SU-DHL-6 (cell line): ENCODE measurements at regions not wholly inside any gene's neighbourhood (a gene's known extent, or its start where the extent isn't known, plus 50 kb on each side); places are given as distances from the start of the nearest gene placed in this dataset.

Experiments
- H2AFZ ChIP-seq: fragments of 200-600 bp; sonication (generic); 2 replicates; pipeline ENCODE4 v1.6.1; 2014; ENCODE audit warnings: low read depth, mild to moderate bottlenecking, moderate library complexity, mixed read lengths, antibody characterized with exemption, low read length; ENCODE audit not compliant: severe bottlenecking
- H3F3A ChIP-seq: fragments of 200-600 bp; shearing (Covaris generic); 2 replicates; pipeline ENCODE4 v1.6.0; 2016; ENCODE audit warnings: antibody characterized with exemption, mild to moderate bottlenecking; ENCODE audit not compliant: insufficient read depth
- H3K27ac ChIP-seq: fragments of 200-600 bp; sonication (generic); 2 replicates; pipeline ENCODE4 v1.5.1; 2016; ENCODE audit warnings: low read depth, mild to moderate bottlenecking, low read length, moderate library complexity, mixed read lengths
- H3K27me3 ChIP-seq: fragments of 200-600 bp; sonication (generic), shearing (Covaris generic); 2 replicates; pipeline ENCODE4 v1.6.0; 2014; ENCODE audit warnings: mild to moderate bottlenecking, low read length
- H3K36me3 ChIP-seq: fragments of 200-600 bp; sonication (generic); 2 replicates; pipeline ENCODE4 v1.6.1; 2014; ENCODE audit warnings: mild to moderate bottlenecking, low read length, mixed read lengths
- H3K4me2 ChIP-seq: fragments of 300-600, 200-600 bp; shearing (Covaris generic), sonication (generic); 2 replicates; pipeline ENCODE4 v1.6.0; 2014; ENCODE audit warnings: low read length, low read depth, mild to moderate bottlenecking; ENCODE audit not compliant: poor library complexity, severe bottlenecking
- H3K4me3 ChIP-seq: fragments of 200-600 bp; sonication (generic); 2 replicates; pipeline ENCODE4 v1.5.1; 2014; ENCODE audit warnings: antibody characterized with exemption, low read length, mild to moderate bottlenecking, mixed read lengths; ENCODE audit not compliant: insufficient read depth, poor library complexity, severe bottlenecking
- H3K79me2 ChIP-seq: fragments of 200-600 bp; sonication (generic); 2 replicates; pipeline ENCODE4 v1.6.1; 2014; ENCODE audit warnings: mild to moderate bottlenecking, low read length, moderate library complexity; ENCODE audit not compliant: insufficient read depth
- H3K9ac ChIP-seq: fragments of 200-600 bp; sonication (generic); 2 replicates; pipeline ENCODE4 v1.7.0; 2014; ENCODE audit warnings: mild to moderate bottlenecking, low read length
- H3K9me2 ChIP-seq: fragments of 200-600 bp; sonication (generic); replicated peaks from 2 replicates; pipeline ENCODE4 v1.6.1; 2014; ENCODE audit warnings: low read length; ENCODE audit not compliant: insufficient read depth
- H3K9me3 ChIP-seq: fragments of 200-600 bp; sonication (generic); 2 replicates; pipeline ENCODE4 v1.6.1; 2014; ENCODE audit warnings: low read length, mixed read lengths; ENCODE audit not compliant: insufficient read depth
- H4K20me1 ChIP-seq: fragments of 200-600 bp; sonication (generic); 2 replicates; pipeline ENCODE4 v1.6.1; 2014; ENCODE audit warnings: low read depth, mild to moderate bottlenecking, antibody characterized with exemption, low read length, moderate library complexity, mixed read lengths
- EZH2phosphoT487 ChIP-seq: fragments of 200-600 bp; sonication (generic), shearing (Covaris generic); conservative IDR thresholded peaks from 2 replicates; pipeline ENCODE4 v1.6.1; 2018; ENCODE audit warnings: mild to moderate bottlenecking, antibody characterized with exemption, low read length, moderate library complexity, mixed read lengths
- TF ChIP-seq, protein P1 (sequence below): fragments of 200-600 bp; sonication (generic); IDR thresholded peaks from one replicate; pipeline ENCODE4 v1.5.1; 2017; ENCODE audit warnings: antibody characterized with exemption, mild to moderate bottlenecking, low read length, moderate library complexity; ENCODE audit not compliant: insufficient read depth, poor library complexity, severe bottlenecking

DNA sequence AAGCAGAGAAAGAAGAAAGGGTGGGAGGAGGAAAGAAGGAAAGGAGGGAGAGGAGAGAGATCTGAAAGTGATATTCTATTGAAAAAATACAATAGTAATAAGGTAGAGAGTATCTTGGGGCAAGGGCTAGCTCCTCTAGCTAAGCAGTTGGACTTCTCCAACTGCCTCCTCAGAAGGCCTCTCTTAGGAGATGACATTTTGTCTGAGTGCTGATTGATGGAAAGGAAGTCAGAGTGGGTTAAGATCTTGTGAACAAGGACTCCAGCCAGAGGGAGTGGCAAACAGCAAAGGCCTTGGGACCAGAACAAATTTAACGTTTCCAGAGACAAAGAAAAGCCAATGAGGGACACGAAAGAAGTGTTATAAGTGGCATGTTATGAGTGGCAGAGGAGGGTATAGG lies 111.8 kb upstream of the TNFAIP3 start:
- Histone ChIP-seq H3K4me2 (peak overlapping the region; percentile 62), H3K4me3 (peak overlapping the region; percentile 1), H3F3A (no peaks in the 10 kb centered on the region), H3K27ac (peak overlapping the region; percentile 74; the same call in 1 of the 2 replicates), H3K36me3 (no peaks in the 10 kb centered on the region), H4K20me1 (no peaks in the 10 kb centered on the region), H3K9me2 (no peaks in the 10 kb centered on the region), H2AFZ (peak overlapping the region; percentile 54), H3K79me2 (no peaks in the 10 kb centered on the region), H3K9me3 (no peaks in the 10 kb centered on the region), H3K27me3 (no peaks in the 10 kb centered on the region), H3K9ac (peak overlapping the region; percentile 29)
- TF ChIP-seq, protein P1, sequence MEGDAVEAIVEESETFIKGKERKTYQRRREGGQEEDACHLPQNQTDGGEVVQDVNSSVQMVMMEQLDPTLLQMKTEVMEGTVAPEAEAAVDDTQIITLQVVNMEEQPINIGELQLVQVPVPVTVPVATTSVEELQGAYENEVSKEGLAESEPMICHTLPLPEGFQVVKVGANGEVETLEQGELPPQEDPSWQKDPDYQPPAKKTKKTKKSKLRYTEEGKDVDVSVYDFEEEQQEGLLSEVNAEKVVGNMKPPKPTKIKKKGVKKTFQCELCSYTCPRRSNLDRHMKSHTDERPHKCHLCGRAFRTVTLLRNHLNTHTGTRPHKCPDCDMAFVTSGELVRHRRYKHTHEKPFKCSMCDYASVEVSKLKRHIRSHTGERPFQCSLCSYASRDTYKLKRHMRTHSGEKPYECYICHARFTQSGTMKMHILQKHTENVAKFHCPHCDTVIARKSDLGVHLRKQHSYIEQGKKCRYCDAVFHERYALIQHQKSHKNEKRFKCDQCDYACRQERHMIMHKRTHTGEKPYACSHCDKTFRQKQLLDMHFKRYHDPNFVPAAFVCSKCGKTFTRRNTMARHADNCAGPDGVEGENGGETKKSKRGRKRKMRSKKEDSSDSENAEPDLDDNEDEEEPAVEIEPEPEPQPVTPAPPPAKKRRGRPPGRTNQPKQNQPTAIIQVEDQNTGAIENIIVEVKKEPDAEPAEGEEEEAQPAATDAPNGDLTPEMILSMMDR = no peak
- TF ChIP-seq EZH2phosphoT487 = no peak

DNA sequence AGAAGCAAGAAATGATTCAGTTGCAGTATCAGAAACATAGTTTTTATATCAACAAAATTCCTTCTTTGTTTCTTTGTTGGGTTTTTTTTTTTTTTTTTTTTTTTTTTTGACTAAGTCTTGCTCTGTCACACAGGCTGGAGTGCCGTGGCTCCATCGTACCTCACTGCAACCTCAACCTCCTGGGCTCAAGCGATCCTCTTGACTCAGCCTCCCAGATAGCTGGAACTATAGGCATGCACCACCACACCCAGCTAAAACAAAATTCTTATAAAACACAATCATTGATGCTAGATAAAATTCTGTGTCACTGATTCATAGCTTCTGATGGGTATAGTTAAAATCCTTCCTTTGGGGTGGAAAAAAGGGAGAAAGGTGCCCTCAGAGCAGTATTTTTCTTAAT lies 110.3 kb upstream of the TNFAIP3 start:
- no peak overlapping the region for H3K27ac ChIP-seq
- no peaks in the 10 kb centered on the region for H3K9me3 ChIP-seq
- no peak overlapping the region for H2AFZ ChIP-seq
- H3K79me2 ChIP-seq = no peaks in the 10 kb centered on the region
- no peak overlapping the region for H3K9ac ChIP-seq
- H3K27me3 ChIP-seq = no peaks in the 10 kb centered on the region
- H3K9me2 ChIP-seq = no peaks in the 10 kb centered on the region
- H3K36me3 ChIP-seq = no peaks in the 10 kb centered on the region
- H3K4me2 ChIP-seq = no peak overlapping the region
- H4K20me1 ChIP-seq = no peaks in the 10 kb centered on the region
- no peaks in the 10 kb centered on the region for H3F3A ChIP-seq
- no peak overlapping the region for H3K4me3 ChIP-seq
- no peak for TF ChIP-seq EZH2phosphoT487
- TF ChIP-seq, protein P1 = no peak

DNA sequence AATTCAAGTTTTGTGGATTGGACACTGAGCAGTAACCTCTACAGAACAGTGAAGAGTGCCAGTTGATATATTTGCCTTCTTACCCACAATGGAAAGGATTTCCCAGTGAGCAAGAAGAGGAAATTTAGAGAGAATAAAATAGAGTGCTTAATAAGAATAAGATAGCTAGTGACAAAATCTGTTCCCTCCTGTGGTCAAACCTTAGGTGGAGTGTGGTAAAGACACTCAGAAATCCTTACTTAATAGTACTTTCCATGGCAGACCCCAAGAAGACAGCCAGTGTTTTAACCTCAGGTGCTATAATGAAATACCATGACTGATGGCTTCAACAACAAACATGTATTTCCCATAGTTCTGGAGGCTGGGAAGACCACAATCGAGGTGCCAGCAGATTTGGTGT lies 108.4 kb upstream of the TNFAIP3 start:
- no peaks in the 10 kb centered on the region for H3K27me3 ChIP-seq
- H3K9me3 ChIP-seq = no peaks in the 10 kb centered on the region
- no peak overlapping the region for H2AFZ ChIP-seq
- no peaks in the 10 kb centered on the region for H4K20me1 ChIP-seq
- H3K9me2 ChIP-seq = no peaks in the 10 kb centered on the region
- H3F3A ChIP-seq = no peaks in the 10 kb centered on the region
- H3K79me2 ChIP-seq = no peaks in the 10 kb centered on the region
- H3K4me2 ChIP-seq = no peak overlapping the region
- no peak overlapping the region for H3K9ac ChIP-seq
- H3K27ac ChIP-seq = no peak overlapping the region
- TF ChIP-seq, protein P1 = no peak
- TF ChIP-seq EZH2phosphoT487 = no peak
- H3K36me3 ChIP-seq = no peaks in the 10 kb centered on the region
- no peak overlapping the region for H3K4me3 ChIP-seq
